Bronchial epithelial cell (primary cell): ENCODE measurements at regions not wholly inside any gene's neighbourhood (a gene's known extent, or its start where the extent isn't known, plus 50 kb on each side); places are given as distances from the start of the nearest gene placed in this dataset.
A peak's percentile ranks its signal among the peaks of the same experiment; 100 is the strongest.
"Not testable (repeated sequence)": the region's sequence is repeated elsewhere in the genome, so short reads cannot be mapped to it uniquely, and the experiment has no call there.

Source experiments
- DNase-seq: peaks from one replicate; pipeline ENCODE4 v3.0.0-alpha.2; 2010; ENCODE audit warnings: low read depth
- FAIRE-seq: peaks from 2 replicates; lab custom pipeline; 2011; peaks lifted over from hg19 to GRCh38; lab: Jason Lieb, UNC
- H3K27me3 ChIP-seq: 2 replicates; pipeline ENCODE4 v1.5.1; 2011; ENCODE audit warnings: low read length; ENCODE audit not compliant: control insufficient read depth, insufficient read depth
- H3K36me3 ChIP-seq: 2 replicates; pipeline ENCODE4 v1.5.1; 2011; ENCODE audit warnings: low read length; ENCODE audit not compliant: control insufficient read depth, insufficient read depth
- H3K4me3 ChIP-seq: 2 replicates; pipeline ENCODE4 v1.5.1; 2011; ENCODE audit warnings: mild to moderate bottlenecking, low read depth, low read length, control low read depth
- TF ChIP-seq, protein P1 (sequence below): IDR thresholded peaks from 2 replicates; pipeline ENCODE4 v1.5.1; 2011; ENCODE audit warnings: mild to moderate bottlenecking, moderate library complexity, low read length, control low read depth, inconsistent platforms; ENCODE audit not compliant: insufficient read depth, severe bottlenecking

DNA sequence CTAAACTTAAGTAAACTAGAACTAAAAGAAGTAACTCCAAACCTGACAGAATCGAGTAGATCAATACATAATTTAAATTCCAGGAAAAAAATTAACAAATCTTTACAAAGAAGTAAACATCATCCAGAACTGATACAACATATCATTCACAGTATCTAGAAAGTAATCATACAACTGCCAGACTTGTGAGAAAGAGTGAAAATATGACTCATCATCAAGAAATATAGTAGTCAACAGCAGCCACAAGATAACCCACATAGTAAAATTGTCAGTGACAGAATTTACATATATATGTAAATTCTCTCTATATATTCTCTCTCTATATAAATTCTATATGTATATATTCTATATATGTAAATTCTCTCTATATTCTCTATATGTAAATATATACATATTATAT, 242.8 kb upstream of the RGS17 start:
- FAIRE-seq: no peak
- TF ChIP-seq, protein P1, sequence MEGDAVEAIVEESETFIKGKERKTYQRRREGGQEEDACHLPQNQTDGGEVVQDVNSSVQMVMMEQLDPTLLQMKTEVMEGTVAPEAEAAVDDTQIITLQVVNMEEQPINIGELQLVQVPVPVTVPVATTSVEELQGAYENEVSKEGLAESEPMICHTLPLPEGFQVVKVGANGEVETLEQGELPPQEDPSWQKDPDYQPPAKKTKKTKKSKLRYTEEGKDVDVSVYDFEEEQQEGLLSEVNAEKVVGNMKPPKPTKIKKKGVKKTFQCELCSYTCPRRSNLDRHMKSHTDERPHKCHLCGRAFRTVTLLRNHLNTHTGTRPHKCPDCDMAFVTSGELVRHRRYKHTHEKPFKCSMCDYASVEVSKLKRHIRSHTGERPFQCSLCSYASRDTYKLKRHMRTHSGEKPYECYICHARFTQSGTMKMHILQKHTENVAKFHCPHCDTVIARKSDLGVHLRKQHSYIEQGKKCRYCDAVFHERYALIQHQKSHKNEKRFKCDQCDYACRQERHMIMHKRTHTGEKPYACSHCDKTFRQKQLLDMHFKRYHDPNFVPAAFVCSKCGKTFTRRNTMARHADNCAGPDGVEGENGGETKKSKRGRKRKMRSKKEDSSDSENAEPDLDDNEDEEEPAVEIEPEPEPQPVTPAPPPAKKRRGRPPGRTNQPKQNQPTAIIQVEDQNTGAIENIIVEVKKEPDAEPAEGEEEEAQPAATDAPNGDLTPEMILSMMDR: no peak
- DNase-seq: peak; percentile 12

DNA sequence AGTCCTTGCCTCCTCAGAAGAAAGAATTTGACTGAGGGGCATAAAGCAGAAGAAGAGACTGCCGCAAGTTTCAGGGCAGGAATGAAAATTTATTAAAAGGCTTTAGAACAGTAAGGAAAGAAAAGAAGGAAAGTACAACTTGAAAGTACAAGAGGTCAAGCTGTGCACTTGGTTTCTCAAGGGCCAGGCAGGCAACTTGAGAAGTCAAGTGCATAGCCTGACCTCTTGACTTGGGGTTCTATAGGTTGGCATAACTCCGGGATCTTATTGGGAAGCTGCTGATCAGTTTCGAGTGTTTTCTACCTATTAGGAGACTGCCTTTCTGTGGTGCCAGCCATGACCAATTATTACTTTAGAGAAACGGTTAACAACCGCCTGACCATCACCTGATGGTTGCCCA, 237.0 kb upstream of the RGS17 start:
- DNase-seq (no peak), FAIRE-seq (peak; percentile 40)
- TF ChIP-seq, protein P1: no peak
- Histone ChIP-seq H3K4me3 (no peak overlapping the region), H3K36me3 (no peaks in the 10 kb centered on the region), H3K27me3 (no peaks in the 10 kb centered on the region)

More for the DNA sequence above, 242.8 kb upstream of the RGS17 start:
- Histone ChIP-seq H3K4me3 (no peak overlapping the region), H3K36me3 (no peaks in the 10 kb centered on the region), H3K27me3 (no peaks in the 10 kb centered on the region)

DNA sequence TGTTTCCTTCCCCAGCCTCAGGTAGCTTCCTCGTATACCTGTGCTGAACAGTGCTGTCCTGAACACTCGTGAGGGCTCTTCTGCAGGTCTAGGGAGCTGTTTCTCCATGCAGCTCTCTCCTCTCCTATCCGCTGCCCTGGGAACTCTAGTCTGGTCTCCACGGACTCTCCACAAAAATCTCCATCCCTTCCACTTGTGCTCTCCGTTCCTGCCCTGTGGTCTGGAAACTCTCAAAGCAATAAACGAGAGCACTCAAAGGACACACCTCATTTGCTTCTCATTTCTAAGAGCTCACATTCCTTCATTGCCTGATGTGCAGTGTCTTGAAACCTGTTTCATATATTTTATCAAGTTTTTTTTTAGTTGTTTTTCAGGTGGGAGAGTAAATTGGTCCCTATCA, 235.9 kb upstream of the RGS17 start:
- TF ChIP-seq, protein P1: no peak
- H3K36me3 ChIP-seq: no peaks in the 10 kb centered on the region
- H3K4me3 ChIP-seq: no peak overlapping the region
- FAIRE-seq (no peak), DNase-seq (no peak)
- no peaks in the 10 kb centered on the region for H3K27me3 ChIP-seq

DNA sequence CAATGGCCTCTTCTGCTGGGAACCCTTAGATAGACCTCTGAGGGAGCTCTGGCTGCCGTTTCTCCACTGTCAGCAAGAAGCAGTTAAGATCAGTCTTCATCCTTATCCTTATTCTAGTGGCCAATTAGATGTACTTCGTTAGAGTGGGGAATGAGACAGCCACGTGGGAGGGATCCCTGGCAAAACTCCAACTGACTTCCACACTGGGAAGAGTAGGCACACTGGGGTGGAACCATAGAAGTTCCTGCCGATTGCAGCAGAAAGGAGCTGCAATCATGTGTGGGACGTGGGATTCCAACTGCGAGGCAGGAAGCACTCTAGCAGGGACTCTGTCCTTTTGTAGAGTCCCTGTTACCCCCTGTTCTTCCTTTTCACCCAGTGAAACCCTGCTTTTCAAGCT, 226.3 kb upstream of the RGS17 start:
- no peak for DNase-seq
- FAIRE-seq: no peak
- Histone ChIP-seq H3K4me3 (no peak overlapping the region), H3K36me3 (no peaks in the 10 kb centered on the region), H3K27me3 (no peaks in the 10 kb centered on the region)
- TF ChIP-seq, protein P1: no peak

DNA sequence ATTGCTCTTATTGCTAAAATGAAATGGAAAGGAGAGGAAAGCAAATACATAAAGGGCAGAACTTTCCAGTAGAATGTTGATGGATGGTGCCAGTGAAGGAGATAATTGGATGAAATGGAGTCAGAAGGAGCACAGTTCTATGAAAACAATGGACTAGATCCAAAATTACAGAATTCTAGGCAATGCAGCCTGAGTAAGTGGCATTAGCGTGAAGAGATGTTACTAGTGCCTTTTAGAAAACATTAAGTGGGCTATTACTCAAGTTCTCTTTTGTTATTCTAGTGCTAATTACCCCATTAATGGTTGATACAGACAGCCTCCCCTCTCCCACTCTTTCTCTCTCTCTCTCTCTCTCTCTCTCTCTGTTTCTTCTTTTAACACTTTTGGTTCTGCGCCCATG, 209.5 kb upstream of the RGS17 start:
- H3K27me3 ChIP-seq: no peaks in the 10 kb centered on the region
- H3K4me3 ChIP-seq: no peak overlapping the region
- DNase-seq (no peak), FAIRE-seq (no peak)
- TF ChIP-seq, protein P1: no peak
- H3K36me3 ChIP-seq: no peaks in the 10 kb centered on the region

DNA sequence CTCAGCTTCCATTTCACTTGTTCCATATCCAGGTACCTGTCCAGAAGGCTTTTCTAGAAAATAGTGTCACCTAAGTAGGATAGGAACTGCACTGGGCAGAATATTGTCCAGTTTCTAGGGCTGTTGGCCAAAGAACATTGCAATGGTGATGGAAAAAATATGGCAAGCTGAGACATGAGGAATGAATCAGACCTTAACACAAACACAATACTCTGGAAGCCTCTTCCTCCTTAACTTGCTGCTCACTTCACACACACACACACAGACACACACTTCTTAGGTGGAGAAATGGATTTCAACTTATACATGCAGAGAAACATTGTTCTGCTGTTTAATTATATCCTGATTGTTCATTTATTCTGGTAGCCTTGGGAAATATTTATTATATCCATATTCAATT, 203.0 kb upstream of the RGS17 start:
- no peak overlapping the region for H3K4me3 ChIP-seq
- TF ChIP-seq, protein P1: no peak
- FAIRE-seq (no peak), DNase-seq (peak; percentile 85)
- no peaks in the 10 kb centered on the region for H3K36me3 ChIP-seq
- H3K27me3 ChIP-seq: no peaks in the 10 kb centered on the region

DNA sequence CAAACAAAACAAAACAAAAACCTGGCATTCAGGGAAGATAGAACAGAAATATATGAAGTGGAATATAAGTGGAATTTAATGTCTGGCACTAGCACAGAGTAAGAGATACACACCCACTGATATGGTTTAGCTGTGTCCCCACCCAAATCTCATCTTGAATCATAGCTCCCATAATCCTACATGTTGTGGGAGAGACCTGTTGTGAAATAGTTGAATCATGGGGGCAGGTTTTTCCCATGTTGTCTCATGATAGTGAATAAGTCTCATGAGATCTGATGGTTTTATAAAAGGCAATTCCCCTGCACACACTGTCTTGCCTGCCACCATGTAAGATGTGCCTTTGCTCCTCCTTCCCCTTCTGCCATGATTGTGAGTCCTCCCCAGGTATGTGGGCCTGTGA, 200.1 kb upstream of the RGS17 start:
- FAIRE-seq, H3K36me3 ChIP-seq, H3K27me3 ChIP-seq, H3K4me3 ChIP-seq: not testable (repeated sequence)
- DNase-seq: peak; percentile 56
